NCI-H1417 treated with DMSO at 0.1 percent for 48 hours (cell line): ENCODE measurements at regions not wholly inside any gene's neighbourhood (a gene's known extent, or its start where the extent isn't known, plus 50 kb on each side); places are given as distances from the start of the nearest gene placed in this dataset.

Experiments
- DNase-seq: peaks from one replicate; lab custom pipeline; 2025; lab: John Stamatoyannopoulos, UW

DNA sequence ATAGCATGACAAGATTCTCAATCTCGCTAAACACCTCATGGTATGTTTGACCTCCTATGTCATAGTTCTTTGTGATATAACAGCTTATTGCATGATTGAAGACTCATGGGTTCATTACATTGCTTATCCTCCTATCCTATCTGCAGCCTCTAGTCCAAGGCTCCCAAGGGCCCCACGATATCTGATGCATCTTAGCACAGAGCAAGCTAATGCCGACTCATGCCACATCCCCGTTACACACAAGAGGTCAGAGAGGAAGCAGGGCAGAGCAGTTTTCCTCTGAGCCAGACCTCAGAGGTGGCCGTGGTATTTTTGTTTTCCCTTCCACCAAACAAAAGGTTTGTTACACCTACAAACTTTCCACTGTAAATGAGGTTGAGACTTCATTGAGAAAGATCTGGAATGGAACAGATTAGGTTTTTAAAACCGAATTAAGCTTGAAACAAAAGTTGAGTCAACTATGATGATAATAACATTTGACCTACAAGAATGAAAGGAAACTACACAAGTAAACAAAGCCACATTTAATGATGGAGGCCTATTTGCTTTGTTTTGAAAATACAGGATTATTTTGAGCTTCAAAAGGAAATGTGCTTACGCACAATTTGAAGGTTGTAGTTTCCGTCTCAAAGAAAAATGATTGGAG lies 133.9 kb upstream of the MYLIP start:
- DNase-seq, result no peak

DNA sequence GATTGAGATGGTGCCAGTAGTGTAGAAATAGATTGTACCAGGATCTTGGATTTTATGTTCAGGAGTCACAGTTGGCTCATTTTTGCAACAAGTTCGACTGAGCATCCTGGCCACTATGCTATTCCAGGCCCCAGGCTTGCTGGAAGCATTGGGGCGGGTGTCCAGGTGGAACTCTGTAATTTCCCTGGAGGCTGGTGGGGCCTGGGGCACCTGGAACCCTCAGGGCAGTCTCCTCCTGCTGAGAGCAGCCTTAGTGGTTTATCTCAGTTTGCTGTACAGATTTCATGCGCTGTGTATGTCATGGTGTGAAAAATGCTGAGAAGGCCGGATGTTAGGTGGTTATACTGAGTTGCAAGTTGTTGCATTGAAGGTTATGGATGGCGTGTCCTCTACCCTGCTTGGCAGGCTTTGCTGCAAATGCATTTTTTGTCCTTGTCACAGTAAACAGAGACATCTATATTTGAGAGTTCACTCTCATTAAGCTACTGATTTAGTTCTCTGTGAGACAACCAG lies 135.1 kb upstream of the MYLIP start:
- DNase-seq, result no peak

DNA sequence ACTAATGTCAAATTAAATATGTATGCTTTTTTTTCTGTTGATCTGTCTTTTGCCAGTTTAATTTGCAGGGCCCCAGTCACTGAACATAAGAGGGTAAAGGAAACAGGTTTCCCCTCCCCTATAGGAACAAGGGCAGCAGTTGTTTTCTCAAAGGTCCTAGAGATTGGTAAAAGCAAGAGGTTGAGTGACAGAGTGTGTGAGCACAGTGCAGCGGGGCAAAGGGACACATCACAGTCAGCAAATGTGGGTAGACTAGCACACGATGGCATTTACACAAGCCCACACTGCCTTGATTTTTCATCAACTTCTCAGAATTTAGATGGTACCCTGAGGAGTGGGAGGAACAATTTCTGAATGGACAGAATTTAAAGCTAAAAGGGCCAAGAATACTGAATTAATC lies 138.7 kb upstream of the MYLIP start:
- DNase-seq, result no peak

DNA sequence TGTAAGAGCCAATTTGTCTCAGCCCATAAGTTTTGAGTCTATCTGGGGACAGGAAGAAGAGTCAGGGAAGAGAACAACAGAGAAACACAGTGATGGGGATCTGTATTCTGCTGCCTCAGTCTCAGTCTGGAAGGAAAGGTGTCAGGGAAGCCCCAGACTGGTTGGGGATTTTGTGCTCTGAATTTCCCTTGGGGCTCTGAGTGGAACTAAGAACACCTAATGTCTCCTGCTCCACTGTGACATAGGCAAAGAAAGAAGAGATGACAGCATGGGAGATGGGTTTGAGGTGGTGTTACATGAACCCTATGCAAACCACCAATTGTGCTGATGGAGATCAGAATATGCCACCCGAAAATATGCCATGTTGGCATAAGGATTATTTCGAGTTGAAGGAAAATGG lies 139.5 kb upstream of the MYLIP start:
- no peak for DNase-seq

DNA sequence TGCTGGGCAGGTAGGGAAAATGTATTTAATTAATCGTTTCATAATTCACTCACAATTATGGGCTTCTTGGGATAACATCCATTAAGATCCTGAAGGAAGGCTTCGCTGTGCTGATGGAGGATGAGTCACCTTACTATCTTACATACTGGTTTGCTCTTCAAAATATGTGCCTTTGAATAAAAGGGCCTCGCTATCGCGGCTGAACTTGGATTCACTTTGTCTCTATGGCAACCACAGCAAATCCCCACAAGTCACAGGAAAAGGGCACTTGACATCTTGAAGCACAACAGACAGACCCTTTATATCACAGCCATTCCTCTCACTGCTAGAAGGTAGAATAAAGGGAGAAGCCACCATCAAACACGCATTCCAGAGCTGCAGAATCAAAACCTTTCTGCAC lies 141.3 kb upstream of the MYLIP start:
- DNase-seq, result no peak

DNA sequence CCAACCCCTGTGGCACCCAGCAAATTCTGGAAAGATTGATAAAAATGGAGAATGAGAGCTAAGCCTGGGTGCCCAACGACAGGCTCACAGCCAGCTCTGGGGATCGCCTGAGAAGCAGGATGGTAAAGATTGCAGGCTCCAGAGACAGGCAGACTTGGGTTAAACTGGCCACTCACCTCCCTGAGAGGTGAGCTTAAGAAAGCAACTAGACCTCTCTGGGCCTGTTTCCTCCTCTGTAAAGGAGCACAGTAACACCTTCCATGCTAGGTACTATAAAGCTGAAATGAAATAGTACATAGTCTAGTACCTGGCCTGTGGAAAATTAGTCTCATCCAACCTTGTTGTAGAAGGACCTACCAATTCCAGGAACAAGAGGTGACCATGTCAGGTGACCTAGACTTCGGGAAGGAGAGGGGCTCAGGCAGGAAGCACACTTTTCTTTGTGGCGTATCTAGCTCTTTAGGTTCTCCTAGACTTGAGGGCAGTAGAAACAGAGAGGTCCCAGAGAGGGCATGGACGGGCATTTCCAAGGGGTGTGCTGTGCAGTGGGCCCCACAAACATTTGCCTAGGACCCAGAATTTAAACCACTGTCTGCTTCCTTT lies 142.8 kb upstream of the MYLIP start:
- no peak for DNase-seq

DNA sequence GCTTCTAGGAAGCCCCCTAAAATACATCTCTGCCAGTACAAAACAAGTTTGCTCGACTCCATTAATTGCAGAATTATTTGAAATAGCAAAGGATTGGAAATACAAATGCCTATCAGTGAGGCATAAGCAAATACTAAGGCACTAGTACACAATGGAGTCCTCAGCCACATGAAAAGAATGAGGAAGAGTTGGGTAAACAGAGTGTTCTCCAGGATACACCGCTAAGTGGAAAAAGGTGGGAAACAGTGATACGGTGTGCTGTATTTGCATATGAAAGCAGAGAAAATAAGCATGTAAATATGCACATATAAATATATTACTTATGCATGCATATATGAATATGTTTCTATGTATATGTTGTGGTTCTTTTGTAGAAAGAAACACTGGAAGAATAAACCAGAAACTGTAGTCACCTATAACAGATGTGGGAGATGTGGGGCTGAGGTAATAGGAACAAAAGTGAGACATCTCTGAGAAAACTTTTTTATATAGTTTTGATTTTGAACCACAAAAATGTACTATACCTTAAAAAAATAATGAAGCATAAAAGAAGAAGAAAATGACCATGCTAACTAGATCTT lies 143.4 kb upstream of the MYLIP start:
- DNase-seq, result no peak

DNA sequence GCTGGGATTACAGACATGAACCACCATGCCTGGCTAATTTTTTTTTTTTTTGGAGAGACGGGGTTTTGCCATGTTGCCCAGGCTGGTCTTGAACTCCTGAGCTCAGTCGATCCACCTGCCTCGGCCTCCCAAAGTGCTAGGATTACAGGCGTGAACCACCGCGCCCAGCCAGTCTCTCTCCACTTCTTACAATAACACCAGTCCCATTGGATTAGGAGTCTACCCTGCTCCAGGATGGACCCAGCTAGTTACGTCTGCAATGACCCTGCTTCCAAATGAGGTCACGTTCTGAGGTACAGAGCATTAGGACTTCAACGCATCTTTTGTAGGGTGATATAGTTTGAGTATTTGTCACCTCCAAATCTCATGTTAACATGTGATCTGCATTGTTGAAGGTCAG lies 146.9 kb upstream of the MYLIP start:
- no peak for DNase-seq

DNA sequence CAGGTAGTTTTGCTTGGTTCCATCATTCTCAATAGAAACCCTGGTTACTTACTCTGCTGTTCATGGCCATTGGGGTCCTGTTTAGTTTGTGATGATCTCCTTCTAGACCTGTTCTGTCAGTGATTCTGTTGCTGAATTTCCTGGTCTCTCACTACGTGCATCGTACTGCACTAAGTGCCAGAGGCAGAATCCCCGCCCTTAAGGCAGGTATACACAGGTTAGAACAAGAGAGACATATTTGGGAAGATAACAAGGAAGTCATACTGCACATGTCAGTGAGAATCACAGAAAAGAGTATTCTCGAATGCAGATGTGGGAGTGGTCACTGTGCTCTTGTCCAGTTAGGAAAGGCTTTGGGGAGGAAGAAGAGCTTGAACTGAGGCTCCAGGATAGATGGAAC lies 148.1 kb upstream of the MYLIP start:
- DNase-seq, result no peak

DNA sequence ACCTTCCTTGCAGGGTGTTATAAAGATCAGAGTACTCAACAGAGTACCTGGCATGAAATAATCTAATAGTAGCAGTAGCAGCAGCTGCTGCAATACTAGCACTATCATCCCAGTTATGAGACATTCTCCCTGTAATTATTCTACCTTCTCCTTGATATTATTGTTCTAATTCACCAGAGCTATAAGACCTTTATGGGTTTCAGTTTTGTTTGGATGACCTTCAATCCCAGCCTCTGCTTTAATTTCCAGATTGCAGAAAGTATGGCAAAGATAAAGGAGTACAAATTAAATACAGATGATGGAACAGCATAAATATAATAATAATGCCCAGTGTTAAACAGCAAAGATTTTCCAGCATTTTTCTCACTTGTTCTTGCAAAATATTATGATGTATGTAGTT lies 150.5 kb upstream of the MYLIP start:
- DNase-seq, result no peak

DNA sequence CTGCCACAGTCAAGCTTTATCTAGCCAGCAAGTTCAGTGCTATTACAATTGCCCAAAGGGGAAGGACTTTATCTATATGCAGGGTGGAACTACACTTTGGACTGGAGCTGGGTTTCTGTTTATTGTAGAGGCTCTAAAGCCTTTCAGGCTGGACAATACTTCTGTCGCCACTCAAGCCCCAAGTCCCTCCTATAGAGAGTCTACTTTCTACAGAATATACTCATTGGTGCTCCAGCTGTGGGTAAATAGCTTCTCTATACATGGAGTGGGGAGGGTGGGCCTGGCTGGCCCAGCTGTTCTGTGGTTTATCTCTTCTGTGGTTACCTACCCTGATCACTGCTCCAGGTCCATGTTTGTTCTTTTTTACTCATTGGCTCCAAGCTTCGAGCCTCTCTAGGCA lies 151.8 kb upstream of the MYLIP start:
- DNase-seq, result no peak

DNA sequence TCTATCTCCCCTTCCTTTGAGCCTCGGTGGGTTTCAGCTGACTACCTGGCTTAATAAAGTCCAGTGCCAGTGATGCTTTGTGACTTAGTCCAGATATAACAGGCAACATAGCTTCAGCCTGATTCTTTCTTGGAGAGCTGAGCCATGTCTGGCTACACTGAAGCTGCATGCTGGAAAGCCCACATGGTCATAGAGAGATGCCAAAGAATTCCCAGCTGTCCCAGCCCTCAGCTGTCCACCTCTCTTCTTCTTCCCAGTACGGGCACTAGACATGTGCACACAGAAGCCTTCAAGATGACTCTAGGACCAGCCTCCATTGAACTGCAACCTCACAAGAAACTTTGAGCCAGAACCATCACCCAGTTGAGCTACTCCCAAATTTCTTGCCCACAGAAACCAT lies 154.1 kb upstream of the MYLIP start:
- no peak for DNase-seq

DNA sequence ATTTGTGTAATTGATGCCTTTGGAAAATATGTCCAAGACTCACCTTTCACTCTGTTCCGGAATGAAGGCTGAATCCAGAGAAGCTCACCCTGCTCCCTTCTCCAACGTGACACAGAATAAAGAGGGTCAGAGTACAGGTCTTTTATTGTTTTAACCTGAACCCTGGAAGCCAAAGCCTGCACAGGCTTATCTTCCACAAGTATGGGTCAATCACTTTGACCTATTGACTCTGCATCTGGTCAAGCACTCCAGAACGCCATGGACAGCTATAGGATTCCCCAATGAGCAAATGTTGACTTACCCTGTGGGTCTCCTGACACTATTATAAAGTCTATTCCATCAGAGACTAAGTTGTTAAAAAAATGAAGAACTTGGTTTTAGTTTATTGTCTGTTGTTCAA lies 158.4 kb upstream of the MYLIP start:
- DNase-seq, result no peak

DNA sequence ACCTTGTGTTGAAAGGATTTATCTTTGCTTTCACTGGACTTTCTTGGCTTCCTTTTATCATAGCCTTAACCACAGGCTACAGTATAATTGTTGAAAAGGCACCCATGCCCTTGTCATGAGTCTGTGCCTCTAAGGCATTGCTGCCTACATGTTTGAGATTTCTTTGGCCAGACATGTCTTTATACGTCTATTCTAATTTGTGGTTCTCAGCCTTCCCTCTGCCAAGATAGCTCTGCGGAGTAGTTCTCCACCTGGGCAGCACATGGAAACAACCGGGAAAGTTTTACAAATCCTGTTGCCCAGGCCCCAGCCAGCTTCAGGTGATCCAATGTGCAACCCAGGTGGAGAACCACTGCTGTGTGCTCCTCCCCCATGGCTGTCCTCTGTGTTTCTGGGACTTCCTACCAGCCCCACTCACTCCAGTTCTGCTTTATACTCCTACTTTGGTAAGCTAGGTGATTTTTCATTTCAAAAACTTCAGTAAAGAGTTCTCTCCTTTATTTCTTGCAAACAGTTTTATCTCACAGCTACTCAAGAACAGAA lies 159.6 kb upstream of the MYLIP start:
- no peak for DNase-seq

DNA sequence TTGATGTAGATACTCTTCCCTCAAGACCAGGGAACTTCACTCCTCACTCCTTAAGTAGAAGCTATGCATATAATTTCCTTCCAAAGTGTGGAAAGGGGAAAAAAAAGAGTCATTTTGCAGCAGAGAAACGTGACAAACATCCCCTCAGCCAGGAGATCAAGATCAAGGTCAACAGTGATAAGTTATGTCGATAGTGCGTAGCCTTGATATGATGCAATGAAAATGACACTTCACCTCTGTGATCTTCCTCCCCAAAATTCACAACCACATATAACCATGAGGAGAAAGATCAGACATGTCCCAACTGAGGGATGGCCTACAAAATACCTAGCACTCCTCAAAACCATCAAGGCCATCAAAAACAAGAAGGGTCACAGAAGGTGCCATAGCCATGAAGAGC lies 160.4 kb upstream of the MYLIP start:
- no peak for DNase-seq

DNA sequence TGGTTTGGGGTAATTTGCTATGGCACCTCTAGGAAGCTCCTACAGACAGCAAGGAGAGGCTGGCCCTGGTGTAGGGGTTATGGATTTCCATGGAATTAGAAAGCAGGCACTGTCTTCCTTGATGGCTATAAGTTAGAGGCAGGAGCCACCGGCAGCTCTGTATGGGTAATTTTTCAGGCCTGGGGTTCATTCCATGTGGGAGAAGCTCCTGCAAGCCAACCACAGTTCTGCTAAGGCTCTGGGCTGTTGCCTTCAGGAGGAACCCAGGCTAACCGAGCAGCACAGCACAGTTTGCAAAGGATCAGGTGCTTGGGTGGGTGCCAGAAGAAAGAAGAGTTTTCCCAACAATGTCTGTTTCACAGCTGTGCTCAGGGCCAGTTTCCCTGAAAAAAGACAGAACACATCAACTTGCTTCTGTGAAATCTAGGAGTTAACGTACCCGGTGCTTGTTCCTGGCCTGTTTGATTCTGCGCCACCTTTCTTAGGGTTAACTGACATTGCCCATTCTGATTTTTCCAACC lies 162.8 kb upstream of the MYLIP start:
- DNase-seq, result no peak

DNA sequence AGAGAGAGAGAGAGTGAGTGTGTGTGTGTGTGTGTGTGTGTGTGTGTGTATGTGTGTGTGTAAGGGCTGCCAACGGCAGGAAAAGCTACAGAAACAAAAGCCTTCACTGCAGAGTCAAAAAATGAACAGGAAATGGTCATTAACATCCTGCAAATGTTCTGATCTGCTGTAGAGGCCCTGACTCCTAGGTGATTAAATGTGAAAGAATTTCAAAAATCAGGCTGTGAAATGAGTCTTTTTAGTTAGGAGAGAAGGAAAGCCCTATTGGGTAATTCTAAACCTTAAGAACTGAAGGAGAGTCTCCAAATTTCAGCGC lies 166.5 kb upstream of the MYLIP start:
- DNase-seq, result no peak

DNA sequence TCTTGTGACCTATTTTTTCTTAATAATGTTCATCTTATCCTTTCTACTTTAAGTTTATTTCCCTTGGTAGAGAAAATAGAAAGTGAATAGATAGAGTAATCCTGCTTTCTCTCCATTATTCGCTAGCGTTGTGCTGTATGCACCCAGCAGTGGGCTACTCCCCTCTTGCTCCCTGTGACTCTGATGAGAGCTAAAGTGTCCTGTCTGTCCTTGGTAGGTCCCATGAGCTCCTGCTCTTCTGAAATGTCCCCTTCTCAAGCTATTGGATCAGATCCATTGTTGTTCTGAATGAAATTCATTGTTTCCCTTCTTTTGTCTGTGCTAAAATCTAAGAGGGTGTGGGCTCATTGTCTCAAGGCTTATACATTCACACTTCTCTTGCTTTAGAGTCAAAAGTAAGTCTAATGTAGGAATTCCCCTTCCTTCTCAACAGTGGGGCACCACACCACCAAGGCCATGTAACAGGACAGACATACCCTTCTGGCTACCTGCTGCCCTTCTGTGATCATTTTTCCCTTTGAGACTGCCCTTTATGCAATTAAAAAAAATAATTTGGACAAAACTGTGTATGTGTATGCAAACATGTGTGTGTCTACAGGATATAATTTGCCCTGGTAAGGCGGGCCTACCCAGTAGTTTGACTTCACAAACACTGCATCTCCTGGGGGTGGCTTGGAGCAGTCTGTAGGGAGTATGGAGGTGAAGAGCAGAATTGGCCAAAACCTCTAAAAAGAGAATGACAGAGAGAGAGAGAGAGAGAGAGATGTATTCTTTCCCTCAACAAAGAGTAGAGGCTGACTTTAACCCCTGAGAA lies 167.0 kb upstream of the MYLIP start:
- no peak for DNase-seq

DNA sequence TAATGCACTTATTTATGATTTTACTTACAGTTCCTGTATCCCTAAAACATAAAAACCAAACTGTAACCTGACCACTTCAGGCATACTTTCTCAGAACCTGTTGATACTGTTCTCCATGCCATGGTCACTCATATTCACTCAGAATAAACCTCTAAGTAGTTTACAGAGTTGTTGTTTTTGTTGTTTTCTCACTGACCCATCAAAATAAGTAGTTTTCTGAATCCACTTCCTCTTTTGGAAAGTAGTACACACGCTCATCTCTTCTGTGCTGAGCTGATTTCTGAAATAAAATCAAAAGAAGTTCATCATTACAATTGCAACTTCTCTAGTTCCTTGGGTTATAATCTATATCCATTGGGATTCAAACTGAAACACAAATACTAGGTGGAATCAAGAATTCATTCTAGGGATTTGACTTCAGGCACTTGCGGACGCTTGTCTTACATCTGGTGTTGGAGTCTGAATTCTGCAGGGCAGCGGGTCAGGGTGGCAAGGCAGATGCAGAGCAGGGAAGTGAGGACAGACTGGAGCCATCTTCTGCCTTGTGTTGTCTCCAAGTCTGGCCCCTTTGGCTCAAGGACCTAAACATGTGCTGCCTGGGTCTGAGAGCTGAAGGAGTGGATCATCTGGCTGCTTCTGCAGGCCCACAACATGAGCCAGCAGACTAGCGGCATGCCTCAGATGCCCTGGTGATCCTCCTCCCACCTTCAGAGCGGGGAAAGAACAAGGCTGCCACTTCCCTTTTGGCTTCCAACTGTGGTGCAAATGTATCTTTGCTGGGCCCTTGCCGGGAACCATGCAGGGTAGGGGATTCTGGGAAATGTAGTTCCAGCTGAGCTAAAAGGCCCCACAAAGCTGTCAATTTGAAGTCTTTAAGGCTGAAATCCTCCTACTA lies 167.9 kb upstream of the MYLIP start:
- DNase-seq, result no peak

DNA sequence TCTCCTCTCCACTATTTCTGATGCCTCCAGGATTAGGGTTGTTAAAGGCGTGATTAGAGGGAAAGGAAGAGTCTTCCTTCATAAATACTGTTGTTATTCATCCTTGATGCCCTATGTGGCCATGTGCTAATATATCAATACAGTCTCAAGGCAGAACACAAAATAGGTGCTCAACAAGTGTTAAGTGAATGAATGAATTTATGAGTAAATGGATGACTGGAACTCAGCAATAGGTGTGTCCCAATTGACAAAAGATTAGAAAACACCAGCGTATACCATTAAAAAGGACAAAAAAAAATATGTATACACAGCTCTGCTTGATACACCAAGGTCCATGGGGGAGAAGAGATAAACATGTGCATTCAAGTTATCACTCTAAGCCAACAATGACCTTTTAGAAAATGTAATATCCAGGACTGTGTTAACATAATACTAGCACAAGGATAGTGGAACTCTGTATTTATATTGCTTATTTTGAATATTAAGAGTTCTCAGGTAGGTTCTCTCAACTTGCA lies 171.2 kb upstream of the MYLIP start:
- no peak for DNase-seq
